Hematopoietic multipotent progenitor cell treated with erythropoietin and hydrocortisone succinate and interleukin-3 and kit ligand, for 17 days (in vitro differentiated cells): ENCODE measurements at regions not wholly inside any gene's neighbourhood (a gene's known extent, or its start where the extent isn't known, plus 50 kb on each side); places are given as distances from the start of the nearest gene placed in this dataset.
"Not testable (repeated sequence)": the region's sequence is repeated elsewhere in the genome, so short reads cannot be mapped to it uniquely, and the experiment has no call there.

ENCODE experiments used
- DNase-seq: peaks from one replicate; pipeline ENCODE4 v3.0.0-alpha.2; 2015; ENCODE audit warnings: low spot score

DNA sequence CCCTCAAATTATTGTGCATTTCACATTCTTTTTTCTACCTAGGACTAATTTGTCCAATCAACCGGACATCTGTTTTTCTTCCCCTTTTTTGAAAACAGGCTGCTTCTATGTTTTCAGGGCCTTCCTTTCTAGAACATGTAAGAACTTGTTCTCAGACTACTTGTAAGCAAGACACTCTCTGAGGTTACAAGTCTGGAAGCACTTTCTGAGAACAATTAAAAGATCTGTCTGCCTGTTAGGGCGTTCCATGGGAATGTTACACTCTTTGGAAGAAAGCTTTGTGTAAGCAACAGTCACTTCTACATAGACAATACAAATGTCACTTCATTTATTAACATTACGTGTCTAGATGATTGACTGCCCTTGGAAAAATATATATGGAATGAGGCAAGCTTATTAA, 50.9 kb upstream of the HSPB3 start:
- DNase-seq: no peak

DNA sequence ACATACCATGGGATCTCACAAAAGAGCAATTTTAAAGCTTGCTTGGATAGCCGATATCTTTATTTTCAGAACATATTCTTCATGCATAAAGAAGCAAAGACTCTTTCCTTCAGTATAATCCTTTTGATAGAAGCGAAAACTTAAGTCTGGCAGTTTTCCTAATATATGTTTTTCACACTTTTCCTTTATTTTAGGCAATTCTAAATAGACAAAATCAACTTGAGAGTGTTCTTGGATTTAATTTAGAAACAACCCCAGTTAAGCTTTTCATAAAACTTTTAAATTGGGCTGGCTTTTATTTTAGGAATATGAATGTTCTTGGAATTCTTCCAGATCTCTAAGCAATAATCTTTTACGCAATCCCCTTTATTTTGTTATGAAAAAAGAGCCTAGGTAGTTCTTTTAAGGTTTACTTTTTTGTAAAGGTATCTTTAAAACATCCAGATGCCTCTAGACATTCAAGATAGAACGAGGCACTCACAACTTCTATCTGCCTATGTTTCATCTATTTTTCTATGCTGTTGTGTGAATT, 51.5 kb upstream of the HSPB3 start:
- no peak for DNase-seq

DNA sequence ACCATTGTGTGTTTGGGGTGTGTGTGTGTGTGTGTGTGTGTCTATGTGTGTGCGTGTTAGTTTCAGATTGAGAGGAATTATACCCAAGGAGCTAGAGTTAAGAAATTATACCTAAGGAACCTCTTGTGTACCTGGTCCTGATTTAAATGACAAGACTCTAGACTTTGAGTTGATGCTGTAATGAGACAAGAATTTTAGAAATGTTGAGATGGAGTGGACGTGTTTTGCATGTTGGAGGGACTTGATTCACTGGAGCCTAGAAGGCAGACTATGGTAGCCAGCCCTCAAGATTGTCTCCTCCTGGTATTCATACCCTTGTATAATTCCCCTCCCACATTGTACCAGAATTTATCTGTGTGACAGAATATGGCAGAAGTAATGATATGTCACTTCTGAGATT, 52.4 kb upstream of the HSPB3 start:
- DNase-seq: no peak

DNA sequence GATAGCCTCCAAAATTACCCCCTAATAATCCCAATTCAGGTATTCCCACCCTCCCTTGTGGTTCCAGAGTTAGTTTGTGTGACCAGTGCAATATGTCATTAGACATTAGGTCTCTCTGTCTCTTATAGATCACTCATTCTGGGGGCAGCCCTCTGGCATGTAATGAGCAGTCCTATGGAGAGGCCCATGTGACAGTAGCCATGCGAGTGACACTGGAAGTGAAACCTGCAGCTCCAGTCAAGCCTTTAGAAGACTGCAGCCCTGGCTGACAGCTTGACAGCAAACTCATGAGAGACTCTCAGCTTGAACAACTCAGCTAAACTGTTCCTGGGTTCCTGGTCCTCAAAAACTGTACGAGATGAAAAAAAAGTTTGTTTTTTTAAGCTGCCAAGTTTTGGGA, 54.0 kb upstream of the HSPB3 start:
- no peak for DNase-seq

DNA sequence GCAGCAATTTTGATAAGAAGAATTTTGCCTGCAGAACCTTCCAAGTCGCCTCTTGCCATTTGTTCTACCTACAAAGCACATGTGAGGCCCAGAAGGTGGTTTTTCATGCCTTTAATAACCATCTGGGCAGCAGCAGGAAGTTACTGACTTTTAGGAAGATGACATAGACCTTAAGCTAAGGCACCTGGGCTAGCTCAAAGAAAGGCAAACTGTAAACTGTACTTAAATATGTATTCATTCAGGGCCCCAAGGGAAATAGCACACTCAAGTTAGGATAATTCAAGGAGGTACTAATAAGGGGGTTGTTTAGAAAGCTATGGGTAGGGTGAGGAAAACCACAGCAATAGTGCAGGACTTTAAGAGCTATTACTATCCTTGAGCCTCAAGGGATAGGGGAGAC, 57.3 kb upstream of the HSPB3 start:
- DNase-seq: no peak

DNA sequence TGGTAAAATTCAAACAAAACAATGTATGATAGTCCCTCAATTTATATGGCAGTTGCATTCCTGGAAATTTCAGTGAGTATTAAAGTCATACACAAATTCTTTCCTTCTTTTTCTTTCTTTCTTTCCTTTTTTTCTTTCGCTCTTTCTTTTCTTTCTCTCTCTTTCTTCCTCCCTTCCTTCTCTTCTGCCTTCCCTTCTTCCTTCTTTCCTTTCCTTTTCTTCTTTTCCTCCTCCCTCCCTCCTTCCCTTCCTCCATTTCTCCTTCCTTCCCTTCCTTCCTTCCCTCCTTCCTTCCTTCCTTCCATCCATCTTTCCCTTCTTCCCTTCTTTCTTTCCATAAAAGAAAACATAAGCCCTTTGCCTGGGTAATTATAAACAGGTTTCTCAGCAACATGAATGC, 58.1 kb upstream of the HSPB3 start:
- no peak for DNase-seq

DNA sequence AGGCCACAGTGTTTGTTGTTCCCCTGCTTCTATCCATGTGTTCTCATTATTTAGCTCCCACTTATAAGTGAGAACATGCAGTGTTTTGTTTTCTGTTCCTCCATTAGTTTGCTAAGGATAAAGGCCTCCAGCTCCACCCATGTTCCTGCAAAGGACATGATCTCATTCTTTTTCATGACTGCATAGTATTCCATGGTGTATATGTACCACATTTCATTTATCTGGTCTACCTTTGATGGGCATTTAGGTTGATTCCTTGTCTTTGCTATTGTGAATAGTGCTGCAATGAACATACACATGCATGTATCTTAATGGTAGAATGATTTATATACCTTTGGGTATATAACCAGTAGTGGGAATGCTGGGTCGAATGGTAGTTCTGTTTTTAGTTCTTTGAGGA, 62.5 kb upstream of the HSPB3 start:
- DNase-seq: not testable (repeated sequence)

DNA sequence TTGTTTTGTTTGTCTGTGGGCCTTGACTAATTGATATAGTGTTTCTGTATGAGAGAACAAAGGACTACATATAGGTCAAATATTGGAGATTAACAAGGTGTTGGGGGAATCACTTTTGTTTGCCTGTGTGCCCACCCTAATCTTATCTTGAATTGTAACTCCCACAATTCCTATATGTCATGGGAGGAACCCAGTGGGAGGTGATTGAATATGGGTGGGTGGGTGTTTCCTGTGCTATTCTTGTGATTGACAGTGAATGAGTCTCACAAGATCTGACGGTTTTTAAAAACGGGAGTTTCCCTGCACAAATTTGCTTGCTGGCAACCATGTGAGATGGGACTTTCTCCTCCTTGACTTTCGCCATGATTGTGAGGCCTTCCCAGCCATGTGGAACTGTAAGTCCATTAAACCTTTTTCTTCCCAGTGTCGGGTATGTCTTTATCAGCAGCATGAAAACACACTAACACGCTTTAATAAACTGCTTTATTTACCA, 64.9 kb upstream of the HSPB3 start:
- DNase-seq: no peak

DNA sequence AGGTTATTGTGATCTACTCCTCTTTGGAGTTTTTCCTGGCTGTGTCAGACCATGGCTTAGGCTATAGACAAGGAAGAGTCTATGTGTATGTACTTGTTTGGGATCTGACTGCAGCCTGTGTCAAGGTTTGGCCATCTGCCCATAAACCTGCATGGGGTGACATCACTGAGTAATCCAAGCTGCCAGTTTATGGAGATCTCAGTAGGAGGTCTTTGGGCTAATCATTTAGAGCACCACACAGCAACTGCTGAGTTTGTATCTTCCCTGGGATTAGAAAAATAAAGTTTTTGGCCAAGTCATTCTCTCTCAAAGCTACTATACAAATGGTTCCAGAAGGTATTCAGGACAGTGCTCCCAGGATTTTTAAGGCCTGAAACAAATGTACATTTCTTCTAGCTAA, 65.5 kb upstream of the HSPB3 start:
- peak; percentile 29 for DNase-seq

DNA sequence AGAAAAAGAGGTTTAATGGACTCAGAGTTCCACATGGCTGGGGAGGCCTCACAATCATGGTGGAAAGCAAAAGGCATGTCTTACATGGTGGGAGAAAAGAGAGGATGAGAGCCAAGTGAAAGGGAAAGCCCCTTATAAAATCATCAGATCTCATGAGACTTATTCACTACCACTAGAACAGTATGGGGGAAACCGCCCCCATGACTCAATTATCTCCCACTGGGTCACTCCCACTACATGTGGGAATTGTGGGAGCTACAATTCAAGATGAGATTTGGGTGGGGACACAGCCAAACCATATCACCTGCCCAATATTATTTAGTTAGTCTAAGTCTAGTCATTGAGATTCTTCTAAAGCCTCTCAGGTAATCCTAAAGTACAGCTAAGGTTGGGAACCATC, 66.1 kb upstream of the HSPB3 start:
- DNase-seq: not testable (repeated sequence)

DNA sequence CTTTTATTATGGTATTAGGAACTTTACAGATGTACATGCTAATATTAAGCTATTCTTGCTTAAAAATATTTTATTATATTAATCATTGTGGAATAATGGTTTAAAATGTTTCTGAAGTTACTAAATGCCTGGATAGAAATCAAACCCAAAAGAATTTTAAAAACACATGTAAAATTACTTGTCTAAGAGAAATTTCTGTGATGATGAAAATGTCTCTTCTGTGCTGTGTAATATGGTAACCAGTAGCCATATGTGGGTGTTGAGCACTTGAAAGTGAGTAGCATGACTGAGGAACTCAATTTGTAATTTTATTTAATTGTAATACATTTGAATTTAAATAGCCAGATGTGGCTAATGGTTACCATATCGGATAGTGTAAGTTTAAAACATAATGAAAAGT, 66.7 kb upstream of the HSPB3 start:
- no peak for DNase-seq

DNA sequence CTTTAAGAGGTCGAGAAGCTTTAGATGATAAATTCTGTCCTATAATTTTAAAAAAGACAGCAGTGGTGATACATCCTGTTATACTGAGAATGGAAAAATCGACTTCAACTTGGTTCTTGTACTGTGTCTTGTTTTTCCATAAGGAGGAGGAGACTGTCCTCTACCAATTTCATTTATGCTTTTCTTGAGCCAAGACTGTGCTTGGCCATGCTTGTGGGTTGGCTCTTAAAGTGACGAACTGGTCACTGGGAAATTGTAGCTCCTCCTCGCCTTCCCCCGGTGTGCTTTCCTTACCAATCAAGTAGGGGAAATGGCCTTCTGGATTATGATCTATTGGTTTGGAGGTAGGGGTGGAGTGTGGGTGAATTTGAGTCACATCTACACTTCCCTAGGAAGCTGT, 67.1 kb upstream of the HSPB3 start:
- no peak for DNase-seq

DNA sequence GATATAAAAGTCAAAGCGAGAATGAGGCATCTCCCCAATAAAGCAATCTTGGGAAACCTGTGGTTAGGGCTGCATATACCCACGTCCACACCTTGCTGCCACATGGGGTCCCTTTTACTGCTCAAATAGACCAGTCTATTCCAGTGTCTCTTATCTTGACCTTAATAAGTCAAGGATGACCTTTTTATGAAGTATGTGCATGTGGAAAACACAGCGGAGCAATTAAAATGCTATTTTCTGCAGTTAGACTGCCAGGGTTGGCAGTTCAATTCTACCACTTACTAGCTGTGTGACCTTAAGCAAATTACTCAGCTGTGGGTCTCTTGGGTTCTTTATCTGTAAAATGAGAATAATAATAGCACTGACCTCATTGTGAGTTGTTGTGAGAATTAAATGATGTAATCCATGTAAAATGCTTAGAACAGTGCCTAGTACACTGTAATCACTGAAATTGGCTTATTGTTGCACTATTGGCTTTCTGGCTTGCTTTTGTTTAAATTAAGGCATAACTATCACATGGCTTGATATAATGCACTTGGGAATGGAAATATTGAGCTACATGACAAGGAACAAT, 67.8 kb upstream of the HSPB3 start:
- DNase-seq: no peak

DNA sequence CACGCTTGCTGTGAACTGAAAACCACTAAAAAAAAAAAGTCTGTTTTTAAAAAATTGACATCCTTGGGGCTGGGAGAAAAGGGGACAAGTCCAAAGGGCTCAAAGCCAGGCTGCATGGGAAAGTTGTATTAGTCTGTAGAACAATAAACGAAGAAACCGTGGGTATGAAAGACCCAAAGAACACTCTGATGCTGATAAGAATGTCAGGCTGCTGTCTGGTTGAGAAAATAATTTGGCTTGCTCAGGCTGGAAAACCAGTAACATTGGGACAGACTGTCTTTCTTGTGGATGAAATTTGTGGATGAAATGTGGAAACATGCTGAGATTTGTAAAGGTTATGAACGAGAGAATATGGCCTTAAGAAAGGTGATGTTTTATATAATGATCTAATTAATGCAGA, 68.5 kb upstream of the HSPB3 start:
- no peak for DNase-seq

DNA sequence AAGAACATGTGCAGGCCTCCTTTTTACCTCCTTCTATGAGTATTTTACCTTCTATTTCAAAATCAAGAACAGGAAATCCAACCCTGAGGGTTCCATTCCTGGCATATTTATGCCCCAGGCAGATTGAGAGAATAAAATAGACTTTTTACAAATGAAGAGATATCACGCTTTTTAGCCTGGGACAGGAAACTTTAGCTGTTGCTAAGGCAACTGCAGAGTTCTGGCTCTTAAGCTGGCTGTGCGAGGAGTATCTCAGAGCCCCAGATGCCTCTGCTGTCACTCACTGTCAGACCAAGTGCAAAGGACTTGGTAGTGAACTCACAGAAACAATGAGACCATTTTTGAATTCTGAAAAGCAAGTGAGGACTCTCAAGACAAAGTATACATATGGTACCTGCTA, 69.5 kb upstream of the HSPB3 start:
- DNase-seq: no peak

DNA sequence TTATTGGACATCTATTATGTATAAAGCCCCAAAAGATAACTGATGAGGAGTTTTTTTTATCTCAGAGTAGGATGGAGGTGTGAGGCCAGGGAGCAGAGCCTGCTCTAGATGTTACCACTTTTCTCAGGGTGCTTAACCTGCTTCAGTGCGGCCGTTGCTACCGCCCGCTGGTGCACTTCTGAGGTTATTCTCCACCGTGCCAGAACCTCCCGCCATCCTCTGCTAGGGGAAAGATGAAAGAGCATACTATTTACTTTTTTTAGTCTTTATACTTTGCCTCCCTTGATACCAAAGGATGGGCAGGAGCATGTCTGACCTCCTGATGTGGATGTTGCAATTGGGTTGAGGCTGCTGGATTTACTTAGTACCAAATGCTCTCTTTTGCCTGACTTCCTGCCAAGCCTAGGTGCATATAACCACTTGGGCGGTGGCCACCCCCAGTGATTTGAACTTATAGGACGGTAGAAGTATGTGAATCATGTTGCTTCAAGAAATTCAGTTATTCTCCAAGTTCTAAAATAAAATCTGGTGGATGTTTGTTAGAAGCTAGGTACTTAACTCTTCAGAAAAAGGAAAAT, 71.1 kb upstream of the HSPB3 start:
- DNase-seq: no peak

DNA sequence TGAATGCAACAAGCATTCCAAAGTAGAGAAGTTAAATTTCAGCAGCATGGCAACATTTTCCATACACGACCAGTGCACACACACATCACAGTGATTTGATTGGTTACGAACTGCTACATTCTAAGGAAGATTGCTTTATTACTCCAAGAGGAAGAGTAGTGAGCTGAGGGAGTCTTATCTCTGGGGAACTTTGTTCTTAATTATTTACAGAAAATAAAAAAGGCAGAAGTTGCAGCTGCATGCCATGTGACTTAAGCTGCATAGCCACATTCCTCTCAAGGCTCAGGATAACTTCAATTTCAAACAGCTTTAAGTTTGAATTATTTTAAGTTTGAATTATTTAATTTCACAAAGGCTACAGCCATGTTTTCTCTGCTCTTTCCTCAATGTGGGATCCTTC, 71.6 kb upstream of the HSPB3 start:
- no peak for DNase-seq

DNA sequence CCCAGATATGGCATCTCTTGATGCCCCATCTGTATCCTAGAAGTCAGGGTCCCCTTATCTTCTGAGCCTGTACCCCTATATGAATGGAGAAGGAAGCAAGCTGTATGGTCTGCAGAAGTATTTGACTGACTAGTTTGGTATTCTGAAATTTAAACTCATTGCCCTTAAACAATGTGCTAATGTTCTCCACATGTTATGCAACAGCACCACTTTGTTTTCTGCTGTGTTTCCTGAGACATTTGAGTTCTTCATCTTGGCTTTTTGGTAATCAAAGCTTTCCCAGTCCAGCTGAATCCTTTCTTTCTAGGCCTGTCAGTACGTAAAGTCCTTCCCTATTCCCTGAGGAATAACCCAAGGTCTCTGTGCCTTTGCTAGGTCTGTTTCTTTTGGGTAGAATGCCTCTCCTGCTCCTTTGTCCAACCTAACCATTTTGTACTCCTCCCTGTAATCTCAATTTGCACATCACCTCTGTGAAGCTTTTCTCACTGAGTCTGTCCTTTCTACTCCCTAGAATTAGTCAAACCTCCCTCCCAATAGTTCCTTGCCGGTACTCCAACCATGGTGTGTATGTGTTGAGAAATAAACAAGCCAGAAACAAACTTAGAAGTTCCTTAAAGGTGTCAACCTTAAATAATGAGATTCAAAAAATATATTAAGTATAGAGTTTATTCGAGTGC, 72.1 kb upstream of the HSPB3 start:
- DNase-seq: no peak

DNA sequence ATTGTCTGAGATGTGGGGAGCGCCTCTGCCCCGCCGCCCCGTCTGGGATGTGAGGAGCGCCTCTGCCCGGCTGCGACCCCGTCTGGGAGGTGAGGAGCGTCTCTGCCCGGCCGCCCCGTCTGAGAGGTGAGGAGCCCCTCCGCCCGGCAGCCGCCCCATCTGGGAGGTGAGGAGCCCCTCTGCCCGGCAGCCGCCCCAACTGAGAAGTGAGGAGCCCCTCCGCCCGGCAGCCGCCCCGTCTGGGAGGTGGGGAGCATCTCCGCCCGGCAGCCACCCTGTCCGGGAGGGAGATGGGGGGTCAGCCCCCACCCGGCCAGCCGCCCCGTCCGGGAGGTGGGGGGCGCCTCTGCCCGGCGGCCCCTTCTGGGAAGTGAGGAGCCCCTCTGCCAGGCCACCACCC, 70.9 kb upstream of the ARL15 start:
- DNase-seq: not testable (repeated sequence)

DNA sequence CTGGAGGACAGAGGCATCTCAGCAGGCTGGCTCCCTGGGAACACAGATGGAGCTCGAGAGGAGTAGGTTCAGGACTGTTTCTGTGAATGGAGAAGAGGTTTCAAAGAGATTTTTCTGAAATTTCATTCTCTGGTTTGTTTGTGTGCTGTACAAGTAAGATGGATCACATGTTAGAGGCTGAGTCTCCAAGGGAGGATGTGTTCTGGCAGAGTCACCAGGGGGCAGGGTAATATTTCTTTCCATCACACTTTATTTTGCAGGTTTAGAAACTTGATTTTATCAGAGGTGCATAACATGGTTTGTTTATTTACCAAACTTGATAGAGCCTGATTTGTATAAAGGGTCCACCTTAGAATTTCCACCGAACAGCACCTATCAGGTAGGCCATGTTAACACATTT, 69.2 kb upstream of the ARL15 start:
- no peak for DNase-seq

DNA sequence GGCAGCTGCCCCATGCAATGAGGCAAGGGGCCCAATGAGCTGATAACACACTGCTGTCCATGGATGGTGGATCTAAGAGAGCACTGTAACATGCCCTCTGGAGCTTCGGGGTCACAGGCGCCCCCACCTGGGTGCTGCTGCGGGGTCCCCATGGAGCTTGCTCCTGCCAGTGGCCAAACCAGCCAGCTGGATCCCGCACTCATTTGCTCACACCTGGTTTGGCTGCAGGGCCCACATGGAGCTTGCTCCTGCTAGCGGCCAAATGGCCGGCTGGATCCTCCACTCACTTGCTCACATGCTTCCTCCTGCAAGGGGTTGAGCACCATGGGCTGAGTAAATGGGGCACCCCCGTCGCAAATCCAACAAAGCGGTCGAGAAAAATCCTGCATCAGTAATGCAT, 68.3 kb upstream of the ARL15 start:
- DNase-seq: no peak

DNA sequence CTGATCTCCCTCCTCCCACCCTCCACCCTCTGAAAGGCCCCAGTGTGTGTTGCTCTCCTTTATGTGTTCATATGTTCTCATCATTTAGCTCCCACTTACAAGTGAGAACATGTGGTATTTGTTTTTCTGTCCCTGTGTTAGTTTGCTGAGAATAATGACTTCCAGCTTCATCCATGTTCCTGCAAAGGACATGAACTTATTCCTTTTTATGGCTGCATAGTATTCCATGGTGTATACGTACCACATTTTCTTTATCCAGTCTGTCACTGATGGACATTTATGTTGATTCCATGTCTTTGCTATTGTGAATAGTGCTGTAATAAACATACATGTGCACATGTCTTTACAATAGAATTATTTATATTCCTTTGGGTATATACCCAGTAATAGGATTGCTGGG, 67.0 kb upstream of the ARL15 start:
- not testable (repeated sequence) for DNase-seq

DNA sequence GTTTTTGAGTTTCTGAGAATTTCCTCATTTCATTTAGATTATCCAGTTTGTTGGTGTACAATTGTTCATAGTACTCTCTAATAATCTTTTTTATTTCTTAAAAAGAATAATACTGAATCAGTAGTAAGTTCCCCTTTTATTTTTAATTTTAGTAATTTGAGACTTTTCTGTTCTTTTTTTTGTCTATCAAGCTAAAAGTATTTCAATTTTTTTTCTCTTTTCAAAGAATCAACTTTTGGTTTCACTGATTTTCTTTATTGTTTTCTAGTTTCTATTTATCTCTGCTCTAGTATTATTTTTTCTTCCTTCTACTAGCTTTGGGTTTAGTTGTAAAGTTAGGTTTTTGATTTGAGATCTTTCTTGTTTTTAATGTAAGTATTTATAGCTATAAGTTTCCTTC, 60.6 kb upstream of the ARL15 start:
- DNase-seq: no peak

DNA sequence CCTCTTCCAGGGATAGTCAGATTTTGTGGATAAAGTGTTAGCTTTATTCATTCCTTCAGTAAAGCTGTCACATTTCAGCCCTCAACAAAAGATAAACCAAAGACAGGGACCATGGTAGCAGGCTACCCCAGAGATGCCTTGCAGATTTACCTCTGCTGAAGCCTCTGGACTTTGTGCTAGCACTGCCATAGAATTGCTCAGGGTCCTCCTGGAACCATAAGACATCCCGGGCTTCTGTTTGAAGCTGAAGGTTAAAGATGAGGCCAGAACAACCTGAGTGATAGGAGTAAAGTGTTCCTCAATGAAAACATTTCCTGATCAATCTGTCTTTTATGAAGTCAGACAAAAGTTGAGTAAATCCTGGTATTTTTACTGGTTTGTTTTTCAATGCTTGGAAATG, 57.5 kb upstream of the ARL15 start:
- no peak for DNase-seq
